ENCODE measurements at regions not wholly inside any gene's neighbourhood (a gene's known extent, or its start where the extent isn't known, plus 50 kb on each side); places are given as distances from the start of the nearest gene placed in this dataset.
"Not testable (repeated sequence)": the region's sequence is repeated elsewhere in the genome, so short reads cannot be mapped to it uniquely, and the experiment has no call there.

GRCh38 chr14:105588236-105588860 lies 62.0 kb downstream of the TMEM121 start:
- intact Hi-C loops (cut with DNase I, micrococcal nuclease), result loop anchor here (5.0 to 10.0 kb wide), 2 partner anchors 116 to 119 kb away; no protein-coding TSS in a partner anchor
- no peaks in the 10 kb centered on the region for H3K36me3 ChIP-seq (ENCODE audit: low read depth)
- H3K4me1 ChIP-seq (ENCODE audit: low read depth), result no peaks in the 10 kb centered on the region
- H3K9me3 ChIP-seq, result no peaks in the 10 kb centered on the region
- TF ChIP-seq, protein P1, sequence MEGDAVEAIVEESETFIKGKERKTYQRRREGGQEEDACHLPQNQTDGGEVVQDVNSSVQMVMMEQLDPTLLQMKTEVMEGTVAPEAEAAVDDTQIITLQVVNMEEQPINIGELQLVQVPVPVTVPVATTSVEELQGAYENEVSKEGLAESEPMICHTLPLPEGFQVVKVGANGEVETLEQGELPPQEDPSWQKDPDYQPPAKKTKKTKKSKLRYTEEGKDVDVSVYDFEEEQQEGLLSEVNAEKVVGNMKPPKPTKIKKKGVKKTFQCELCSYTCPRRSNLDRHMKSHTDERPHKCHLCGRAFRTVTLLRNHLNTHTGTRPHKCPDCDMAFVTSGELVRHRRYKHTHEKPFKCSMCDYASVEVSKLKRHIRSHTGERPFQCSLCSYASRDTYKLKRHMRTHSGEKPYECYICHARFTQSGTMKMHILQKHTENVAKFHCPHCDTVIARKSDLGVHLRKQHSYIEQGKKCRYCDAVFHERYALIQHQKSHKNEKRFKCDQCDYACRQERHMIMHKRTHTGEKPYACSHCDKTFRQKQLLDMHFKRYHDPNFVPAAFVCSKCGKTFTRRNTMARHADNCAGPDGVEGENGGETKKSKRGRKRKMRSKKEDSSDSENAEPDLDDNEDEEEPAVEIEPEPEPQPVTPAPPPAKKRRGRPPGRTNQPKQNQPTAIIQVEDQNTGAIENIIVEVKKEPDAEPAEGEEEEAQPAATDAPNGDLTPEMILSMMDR (IDR thresholded peaks at IDR 0.05), result no peak
- no peak overlapping the region for H3K4me3 ChIP-seq
- DNase-seq (peak in 1 of 3 donors; percentile 54), ATAC-seq (peak; percentile 2)

GRCh38 chr14:105589161-105589925 lies 63.0 kb downstream of the TMEM121 start:
- no peak for ATAC-seq

DNA sequence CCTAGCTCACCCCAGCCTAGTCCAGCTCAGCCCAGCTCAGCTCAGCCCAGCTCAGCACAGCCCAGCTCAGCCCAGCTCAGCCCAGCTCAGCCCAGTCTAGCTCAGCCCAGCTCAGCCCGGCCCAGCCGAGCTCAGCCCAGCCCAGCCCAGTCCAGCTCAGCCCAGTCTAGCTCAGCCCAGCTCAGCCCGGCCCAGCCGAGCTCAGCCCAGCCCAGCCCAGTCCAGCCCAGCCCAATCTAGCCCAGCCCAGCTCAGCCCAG lies 63.5 kb downstream of the TMEM121 start:
- H3K9me3 ChIP-seq, DNase-seq: not testable (repeated sequence)
- intact Hi-C loops (cut with DNase I, micrococcal nuclease), result loop anchor here (5.0 to 10.0 kb wide), 2 partner anchors 115 to 117 kb away; no protein-coding TSS in a partner anchor

More at GRCh38 chr14:105589161-105589925, 63.0 kb downstream of the TMEM121 start:
- H3K4me3 ChIP-seq, result no peak overlapping the region
- H3K9me3 ChIP-seq, result no peaks in the 10 kb centered on the region
- H3K36me3 ChIP-seq (ENCODE audit: low read depth), result no peaks in the 10 kb centered on the region
- no peaks in the 10 kb centered on the region for H3K4me1 ChIP-seq (ENCODE audit: low read depth)
- intact Hi-C loops (cut with DNase I, micrococcal nuclease), result loop anchor here (5.0 to 10.0 kb wide), 2 partner anchors 115 to 118 kb away; no protein-coding TSS in a partner anchor
- TF ChIP-seq, protein P1 (IDR thresholded peaks at IDR 0.05), result no peak
- DNase-seq, result peak in 1 of 3 donors; percentile 52

GRCh38 chr14:105591052-105591451 lies 64.7 kb downstream of the TMEM121 start:
- DNase-seq (peak in 1 of 3 donors; percentile 43), ATAC-seq (no peak)
- intact Hi-C loops (cut with DNase I, micrococcal nuclease), result no loop called here
- Histone ChIP-seq H3K4me3 (no peak overlapping the region), H3K36me3 (ENCODE audit: low read depth) (no peaks in the 10 kb centered on the region), H3K9me3 (no peaks in the 10 kb centered on the region), H3K4me1 (ENCODE audit: low read depth) (no peaks in the 10 kb centered on the region)
- TF ChIP-seq, protein P1 (IDR thresholded peaks at IDR 0.05), result no peak

More for the DNA sequence above, 63.5 kb downstream of the TMEM121 start:
- not testable (repeated sequence) for H3K36me3 ChIP-seq (ENCODE audit: low read depth); H3K4me1 ChIP-seq (ENCODE audit: low read depth); ATAC-seq; H3K4me3 ChIP-seq

GRCh38 chr14:105591792-105592341 lies 65.5 kb downstream of the TMEM121 start:
- H3K4me1 ChIP-seq (ENCODE audit: low read depth); intact Hi-C loops (cut with DNase I, micrococcal nuclease); H3K36me3 ChIP-seq (ENCODE audit: low read depth); ATAC-seq; H3K4me3 ChIP-seq; H3K9me3 ChIP-seq: not testable (repeated sequence)
- peak in 1 of 3 donors; percentile 37 for DNase-seq

GRCh38 chr14:105592646-105593045 lies 66.3 kb downstream of the TMEM121 start:
- ATAC-seq; intact Hi-C loops (cut with DNase I, micrococcal nuclease); H3K36me3 ChIP-seq (ENCODE audit: low read depth); H3K4me3 ChIP-seq; H3K9me3 ChIP-seq; H3K4me1 ChIP-seq (ENCODE audit: low read depth); DNase-seq: not testable (repeated sequence)

- H3K36me3 ChIP-seq (ENCODE audit: low read depth); ATAC-seq; intact Hi-C loops (cut with DNase I, micrococcal nuclease); H3K9me3 ChIP-seq; H3K4me1 ChIP-seq (ENCODE audit: low read depth); H3K4me3 ChIP-seq: not testable (repeated sequence)
- peak in 1 of 3 donors; percentile 49 for DNase-seq
Observed at GRCh38 chr14:105595346-105595745, 69.0 kb downstream of the TMEM121 start.

DNA sequence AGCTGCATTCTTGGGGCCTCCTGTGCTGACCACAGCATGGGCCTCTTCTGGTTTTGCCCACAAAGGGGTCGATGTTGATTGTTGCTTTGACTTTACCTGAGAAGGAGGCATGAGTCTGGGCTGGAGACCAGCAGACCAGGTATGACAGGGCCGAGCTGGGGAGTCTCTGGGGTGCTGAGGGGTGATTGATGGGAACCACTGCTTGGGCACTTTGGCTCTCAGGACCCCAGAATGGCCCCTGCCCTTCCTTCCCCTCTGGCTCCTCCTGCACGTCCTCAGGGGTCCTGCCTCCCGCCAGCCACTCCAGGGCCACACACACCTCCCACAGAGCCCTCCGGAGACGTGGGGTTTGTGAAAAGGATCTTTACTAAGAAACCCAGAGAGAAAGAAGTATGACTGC lies 70.0 kb downstream of the TMEM121 start:
- intact Hi-C loops (cut with DNase I, micrococcal nuclease); H3K4me1 ChIP-seq (ENCODE audit: low read depth): not testable (repeated sequence)

GRCh38 chr14:105598040-105598763 lies 71.8 kb downstream of the TMEM121 start:
- H3K4me1 ChIP-seq (ENCODE audit: low read depth); H3K9me3 ChIP-seq; ATAC-seq; intact Hi-C loops (cut with DNase I, micrococcal nuclease); H3K36me3 ChIP-seq (ENCODE audit: low read depth); H3K4me3 ChIP-seq: not testable (repeated sequence)
- DNase-seq, result peak in 1 of 3 donors; percentile 38

More for the DNA sequence above, 70.0 kb downstream of the TMEM121 start:
- not testable (repeated sequence) for H3K9me3 ChIP-seq; H3K36me3 ChIP-seq (ENCODE audit: low read depth); ATAC-seq; DNase-seq; H3K4me3 ChIP-seq

DNA sequence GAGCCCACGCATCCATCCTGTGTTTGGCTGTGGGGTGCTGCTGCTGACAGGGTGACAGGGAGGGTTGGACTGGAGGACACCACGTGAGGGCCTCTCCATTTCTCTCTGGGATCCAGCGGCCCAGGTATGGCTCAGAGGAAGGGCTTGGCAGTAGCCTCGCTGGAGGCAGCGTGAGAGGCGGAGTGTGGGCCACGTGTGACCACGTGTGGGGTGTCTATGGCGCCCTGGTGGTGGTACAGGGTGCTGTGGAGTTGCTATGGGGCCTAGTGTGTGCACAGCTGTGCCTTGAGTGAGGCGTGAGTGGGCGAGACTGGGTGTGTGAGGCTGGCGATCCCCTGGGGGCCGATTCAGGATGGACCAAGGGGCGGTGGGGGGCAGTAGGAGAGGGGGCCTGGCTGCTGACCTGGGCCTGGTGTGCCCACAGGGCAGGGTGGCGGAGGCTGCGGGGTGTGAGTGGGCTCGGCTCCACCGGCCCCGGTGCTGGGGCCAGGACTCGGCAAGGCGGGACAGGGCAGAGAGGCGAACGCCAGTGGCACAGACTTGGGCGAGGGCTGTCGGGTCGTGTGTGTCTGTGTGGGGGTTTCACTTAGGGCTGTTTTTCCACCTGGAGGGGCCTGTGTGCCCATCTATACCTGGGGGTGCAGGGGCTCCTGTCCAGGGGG lies 72.7 kb downstream of the TMEM121 start:
- ATAC-seq; H3K4me1 ChIP-seq (ENCODE audit: low read depth); H3K36me3 ChIP-seq (ENCODE audit: low read depth); intact Hi-C loops (cut with DNase I, micrococcal nuclease); H3K4me3 ChIP-seq; H3K9me3 ChIP-seq: not testable (repeated sequence)
- DNase-seq, result peak in 1 of 3 donors; percentile 51

All from mucosa of descending colon (tissue), 3 donors.